Neural crest cell (in vitro differentiated cells): ENCODE measurements at regions not wholly inside any gene's neighbourhood (a gene's known extent, or its start where the extent isn't known, plus 50 kb on each side); places are given as distances from the start of the nearest gene placed in this dataset. TPM values are rescaled to one million over a fixed set of nuclear protein-coding genes. Genes with fewer than 3 reads are reported as not detected.

Experiments used
- DNase-seq: peaks from one replicate; pipeline ENCODE4 v3.0.0; 2021; ENCODE audit warnings: low read depth, mixed read lengths, low spot score
- H3K27ac Mint-ChIP-seq: one replicate; pipeline ENCODE4 v1.8.0; 2021; ENCODE audit warnings: mild to moderate bottlenecking, mixed read lengths; ENCODE audit not compliant: unreplicated experiment
- H3K27me3 Mint-ChIP-seq: 2 replicates; pipeline ENCODE4 v1.8.0; 2021; ENCODE audit warnings: low read depth, mild to moderate bottlenecking, mixed read lengths
- H3K36me3 Mint-ChIP-seq: 2 replicates; pipeline ENCODE4 v1.8.0; 2021; ENCODE audit warnings: low read depth, mild to moderate bottlenecking, mixed read lengths
- H3K4me1 Mint-ChIP-seq: 2 replicates; pipeline ENCODE4 v1.8.0; 2021; ENCODE audit warnings: mixed read lengths
- H3K4me3 Mint-ChIP-seq: one replicate; pipeline ENCODE4 v1.8.0; 2021; ENCODE audit warnings: mild to moderate bottlenecking, mixed read lengths
- H3K9me3 Mint-ChIP-seq: 2 replicates; pipeline ENCODE4 v1.8.0; 2021; ENCODE audit warnings: mixed read lengths
- CTCF ChIP-seq: fragments of 200-600 bp; sonication (generic); conservative IDR thresholded peaks from 2 replicates; pipeline ENCODE4 v1.5.0; 2021; ENCODE audit warnings: antibody characterized with exemption, mild to moderate bottlenecking
- microRNA-seq: library from miRNA; unstranded; fragments of <30 nt; microRNA quantifications from one replicate; pipeline ENCODE4, GENCODE V29; 2020

- Mint-ChIP-seq H3K4me1 (no peaks in the 10 kb centered on the region), H3K27me3 (no peaks in the 10 kb centered on the region), H3K4me3 (no peak overlapping the region), H3K27ac (no peak overlapping the region), H3K9me3 (no peaks in the 10 kb centered on the region), H3K36me3 (no peaks in the 10 kb centered on the region)
- no peak for DNase-seq
- TF ChIP-seq CTCF: no peak
These were observed 51.8 kb upstream of the GALNT15 start for GRCh38 chr3:16122661-16123060.

GRCh38 chr3:16124636-16125035 is 49.8 kb upstream of the GALNT15 start:
- Mint-ChIP-seq H3K27ac (no peak overlapping the region), H3K27me3 (no peaks in the 10 kb centered on the region), H3K9me3 (no peaks in the 10 kb centered on the region), H3K4me1 (no peaks in the 10 kb centered on the region), H3K36me3 (no peaks in the 10 kb centered on the region), H3K4me3 (no peak overlapping the region)
- no peak for TF ChIP-seq CTCF
- no peak for DNase-seq

Small RNAs in the stretch of these regions (microRNA-seq; reads per million reads assigned to microRNA genes)
- gene MIR563: not detected
